Cardiac septum (tissue), 1 donor: ENCODE measurements at regions not wholly inside any gene's neighbourhood (a gene's known extent, or its start where the extent isn't known, plus 50 kb on each side); places are given as distances from the start of the nearest gene placed in this dataset.
"Not testable (repeated sequence)": the region's sequence is repeated elsewhere in the genome, so short reads cannot be mapped to it uniquely, and the experiment has no call there.

Experiments
- DNase-seq: peaks from one replicate; pipeline ENCODE4 v3.0.0-alpha.2; 2020; ENCODE audit warnings: low spot score
- intact Hi-C: fragments of 100-400 bp; cut with DNase I; formaldehyde crosslinking; loops from one replicate; pipeline ENCODE4 v1.14.0; 2022
- donor health status: DM: no; HTN: no; CAD: no.

DNA sequence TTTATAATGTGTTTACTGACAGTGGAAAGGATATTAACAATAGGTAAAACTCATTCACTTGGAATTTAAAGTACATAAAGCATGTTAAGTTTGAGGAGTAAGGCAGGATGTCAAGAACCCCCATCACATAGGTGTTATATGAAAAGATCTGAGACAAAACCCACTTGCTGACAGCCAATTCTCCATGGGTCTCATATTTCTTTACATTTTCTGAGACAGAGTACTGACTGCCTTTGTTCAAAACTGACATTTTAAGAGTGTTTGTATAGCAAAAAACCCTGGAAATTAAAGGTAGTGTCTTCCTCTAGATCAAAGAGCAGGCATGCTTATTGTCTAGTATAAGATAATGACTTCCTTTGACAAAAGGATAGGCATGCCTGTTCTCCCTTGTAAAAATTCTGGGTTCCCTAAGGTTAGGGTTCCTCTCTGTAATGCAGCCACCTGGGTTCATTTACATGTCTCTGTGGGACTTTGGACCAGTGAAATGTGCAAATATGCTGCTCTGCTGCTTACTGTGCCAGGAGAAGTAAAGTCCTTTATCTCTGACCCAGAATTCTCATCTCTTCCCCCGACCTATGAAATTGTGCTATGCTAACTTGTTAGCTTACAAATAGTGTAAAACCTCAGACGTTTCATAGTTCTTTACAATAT, 123.6 kb downstream of the PCDH18 start:
- intact Hi-C loops: no loop called here
- DNase-seq: no peak

DNA sequence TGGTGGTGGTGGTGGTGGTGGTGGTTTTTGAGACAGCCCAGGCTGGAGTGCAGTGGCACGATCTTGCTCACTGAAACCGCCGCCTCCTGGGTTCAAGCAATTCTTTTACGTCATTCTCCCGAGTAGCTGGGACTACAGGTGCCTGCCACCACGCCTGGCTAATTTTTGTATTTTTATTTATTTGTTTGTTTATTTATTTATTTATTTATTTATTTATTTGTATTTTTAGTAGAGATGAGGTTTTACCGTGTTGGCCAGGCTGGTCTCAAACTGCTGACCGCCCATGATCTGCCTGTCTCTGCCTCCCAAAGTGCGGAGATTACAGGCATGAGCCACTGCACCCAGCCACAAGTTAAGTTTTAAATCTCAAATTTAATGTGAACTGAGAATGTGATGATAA, 126.5 kb downstream of the PCDH18 start:
- intact Hi-C loops: not testable (repeated sequence)

DNA sequence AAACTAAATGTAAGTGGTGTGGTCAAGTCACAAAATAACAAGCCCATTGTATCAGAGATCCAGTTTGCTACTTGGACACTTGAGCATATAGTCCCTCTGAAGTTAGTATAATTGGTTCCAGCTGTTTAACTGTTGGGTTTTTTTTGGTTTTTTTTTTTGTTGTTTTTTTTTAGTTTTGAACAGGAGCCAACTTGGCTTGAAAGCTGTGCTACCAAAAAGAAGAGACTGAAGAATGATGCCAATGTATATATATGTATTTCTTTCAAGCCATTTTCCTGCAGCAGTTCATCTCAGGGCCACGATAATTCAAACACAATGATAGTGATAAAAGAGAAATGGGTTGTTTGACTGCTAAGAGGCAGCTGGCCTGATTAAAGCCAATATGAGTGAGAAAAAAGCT, 138.3 kb downstream of the PCDH18 start:
- intact Hi-C loops: loop anchor here (5.0 kb wide), 1 partner anchor 308 kb away; no protein-coding TSS in a partner anchor
- no peak for DNase-seq

More for the DNA sequence above, 126.5 kb downstream of the PCDH18 start:
- not testable (repeated sequence) for DNase-seq

DNA sequence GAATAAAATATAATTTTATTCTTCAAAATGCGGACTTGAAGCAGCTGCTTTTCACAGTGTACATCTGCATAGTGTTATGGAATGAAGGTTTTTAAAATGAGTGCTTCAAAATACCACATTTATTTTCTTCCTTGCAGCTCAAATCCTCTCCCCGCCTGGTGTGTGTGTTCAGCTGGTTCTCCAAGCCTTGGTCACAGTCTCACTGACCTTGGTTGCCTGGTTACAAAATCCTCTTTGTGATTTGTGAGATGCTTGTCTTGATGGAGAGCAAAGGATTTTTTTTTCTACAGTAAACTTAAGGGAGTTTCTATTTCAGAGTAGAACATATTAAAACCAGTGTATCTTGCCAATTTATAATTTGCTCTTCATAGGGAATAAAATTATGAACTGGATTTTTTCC, 139.2 kb downstream of the PCDH18 start:
- intact Hi-C loops: loop anchor here (5.0 kb wide), 1 partner anchor 309 kb away; no protein-coding TSS in a partner anchor

DNA sequence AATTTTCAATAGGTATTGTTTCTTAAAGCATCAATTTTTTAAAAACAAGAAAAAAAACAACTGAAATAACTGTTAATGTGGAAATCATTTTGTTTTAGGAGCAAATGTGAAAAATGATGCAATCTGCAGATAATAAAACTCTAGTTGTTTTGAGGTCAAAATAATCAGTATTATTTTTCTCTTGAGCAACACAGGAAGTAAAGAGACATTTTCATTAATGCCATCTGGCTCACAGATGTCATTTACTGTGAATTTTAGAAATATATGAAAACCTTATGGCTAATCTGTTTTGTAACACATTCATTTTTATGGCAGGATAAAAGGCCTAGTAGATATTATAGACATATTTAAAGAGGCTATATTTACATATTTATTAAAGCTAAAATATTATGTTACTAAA, 141.6 kb downstream of the PCDH18 start:
- DNase-seq: no peak
- intact Hi-C loops: loop anchor here (5.0 kb wide), 1 partner anchor 312 kb away; no protein-coding TSS in a partner anchor

More for the DNA sequence above, 139.2 kb downstream of the PCDH18 start:
- DNase-seq: no peak

DNA sequence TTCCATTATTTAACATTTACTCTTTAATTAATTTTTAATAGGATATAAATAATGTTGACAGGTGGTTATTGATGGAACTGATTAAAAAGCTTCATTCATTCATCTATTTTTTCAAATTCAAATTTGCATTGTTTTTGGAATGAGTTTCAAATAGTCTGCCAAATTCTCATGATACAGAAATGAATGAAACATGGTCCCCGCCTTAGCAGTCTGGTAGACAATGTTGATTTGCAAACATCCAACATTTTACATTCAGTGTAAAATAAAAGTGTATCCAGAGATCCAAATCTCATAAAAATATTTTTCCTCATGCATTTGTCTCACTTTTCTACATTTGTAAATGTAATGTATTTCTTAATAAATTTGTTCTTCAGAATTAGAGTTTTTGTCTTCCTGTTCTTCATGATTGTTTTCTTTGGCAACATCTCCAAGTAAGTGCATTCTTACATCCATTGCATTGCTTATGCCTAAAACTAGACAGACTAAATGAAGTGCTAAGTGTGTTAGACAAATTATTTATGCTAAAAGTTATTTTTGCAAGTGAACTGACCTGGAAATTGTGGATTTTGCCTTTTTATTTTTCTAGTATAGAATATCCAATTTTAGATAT, 142.3 kb downstream of the PCDH18 start:
- intact Hi-C loops: loop anchor here (5.0 kb wide), 1 partner anchor 312 kb away; no protein-coding TSS in a partner anchor
- DNase-seq: no peak

DNA sequence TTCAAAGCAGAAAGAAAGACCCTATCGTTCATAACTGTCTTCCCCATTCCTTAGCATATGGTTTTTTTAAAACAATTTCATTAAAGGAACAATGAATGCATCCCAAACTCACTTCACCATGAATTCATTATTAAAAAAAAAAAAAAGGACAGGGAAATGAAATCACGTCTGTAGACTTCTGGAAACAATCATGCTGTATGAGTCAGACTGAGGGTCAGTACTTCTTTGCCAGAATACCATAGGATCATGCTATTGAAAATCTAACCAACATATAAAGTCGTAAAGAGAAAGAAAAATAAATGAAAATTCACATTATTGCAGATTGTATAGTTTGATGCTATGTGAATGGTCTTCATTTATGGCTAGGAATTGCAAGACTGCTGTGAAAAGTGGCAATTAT, 144.4 kb downstream of the PCDH18 start:
- no peak for DNase-seq
- intact Hi-C loops: no loop called here

DNA sequence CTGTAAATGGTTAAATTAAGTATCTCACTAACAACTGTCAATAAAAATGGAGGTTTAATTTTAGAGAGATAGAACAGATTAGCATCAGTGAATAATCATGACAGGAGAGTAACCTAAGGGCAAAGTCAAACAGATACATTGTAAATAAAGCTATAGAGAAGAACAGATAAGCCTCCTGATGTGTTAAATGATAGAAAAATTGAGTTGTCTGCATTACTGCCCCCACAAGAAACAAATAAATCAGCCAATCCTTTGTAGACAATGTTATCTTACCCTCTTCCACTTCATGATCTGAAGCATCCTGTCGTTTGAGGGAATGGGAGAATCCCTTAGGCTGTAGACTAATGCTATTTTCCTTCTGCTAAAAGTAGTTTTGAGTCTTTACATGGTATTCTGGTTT, 147.8 kb downstream of the PCDH18 start:
- intact Hi-C loops: no loop called here
- DNase-seq: no peak

DNA sequence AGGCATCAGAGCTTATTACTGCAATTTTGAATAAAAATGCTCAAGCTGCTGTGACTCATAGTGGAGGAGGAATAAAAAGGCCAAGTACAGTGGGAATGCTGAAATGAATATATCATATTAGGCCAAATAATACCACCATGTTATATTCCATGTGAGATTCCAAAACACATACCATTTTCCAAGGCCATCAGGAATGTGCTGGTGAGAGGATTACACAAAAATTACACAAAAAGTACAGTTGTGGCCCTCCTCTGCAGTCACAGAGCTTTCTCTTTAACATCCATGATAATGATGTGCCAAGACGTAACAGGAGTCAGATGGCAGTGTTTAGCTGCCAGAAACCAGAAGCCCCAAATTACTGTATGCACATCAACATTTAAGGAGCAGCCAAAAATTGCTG, 153.5 kb downstream of the PCDH18 start:
- intact Hi-C loops: loop anchor here (10.0 kb wide), 1 partner anchor 156 kb away; the partner anchor contains the start of gene PCDH18
- no peak for DNase-seq

DNA sequence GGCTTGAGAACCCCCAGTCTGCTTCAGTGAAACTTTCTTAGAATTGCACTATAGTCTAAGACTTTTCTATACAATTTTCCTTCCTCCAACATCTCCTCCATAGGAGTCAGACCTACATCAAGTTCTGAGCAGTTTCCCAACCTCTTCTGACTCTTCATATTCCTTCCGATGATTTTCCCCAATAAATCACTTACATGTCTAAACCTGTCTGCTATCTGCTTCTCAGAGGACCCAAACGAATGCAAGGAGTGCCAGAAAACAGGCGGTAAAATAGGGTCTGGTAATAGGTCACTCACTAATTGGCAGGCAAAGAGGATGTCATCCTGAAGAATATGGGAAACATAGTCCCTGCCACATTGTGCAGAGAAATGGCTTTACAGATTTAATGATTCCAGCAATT, 153.9 kb downstream of the PCDH18 start:
- no peak for DNase-seq
- intact Hi-C loops: loop anchor here (10.0 kb wide), 1 partner anchor 156 kb away; the partner anchor contains the start of gene PCDH18

DNA sequence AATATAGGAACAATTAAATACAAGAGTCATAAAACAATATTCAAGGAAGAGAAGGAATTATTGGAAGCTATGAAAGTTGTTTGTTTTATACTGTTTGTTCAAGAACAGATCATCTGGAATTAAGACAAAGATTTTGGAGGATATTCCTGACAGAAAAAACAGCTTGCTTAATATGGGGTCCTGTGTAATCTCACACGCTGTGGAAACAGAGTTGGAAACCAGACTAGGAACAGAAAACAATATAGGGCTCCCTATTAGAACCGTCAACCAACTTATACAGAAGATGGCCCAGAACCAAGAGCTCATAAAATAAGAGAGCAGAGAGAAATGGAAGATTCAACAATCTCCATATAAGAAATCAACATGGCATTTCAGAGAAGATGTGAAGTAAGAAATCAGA, 156.0 kb downstream of the PCDH18 start:
- intact Hi-C loops: loop anchor here (10.0 kb wide), 1 partner anchor 158 kb away; the partner anchor contains the start of gene PCDH18
- DNase-seq: no peak

DNA sequence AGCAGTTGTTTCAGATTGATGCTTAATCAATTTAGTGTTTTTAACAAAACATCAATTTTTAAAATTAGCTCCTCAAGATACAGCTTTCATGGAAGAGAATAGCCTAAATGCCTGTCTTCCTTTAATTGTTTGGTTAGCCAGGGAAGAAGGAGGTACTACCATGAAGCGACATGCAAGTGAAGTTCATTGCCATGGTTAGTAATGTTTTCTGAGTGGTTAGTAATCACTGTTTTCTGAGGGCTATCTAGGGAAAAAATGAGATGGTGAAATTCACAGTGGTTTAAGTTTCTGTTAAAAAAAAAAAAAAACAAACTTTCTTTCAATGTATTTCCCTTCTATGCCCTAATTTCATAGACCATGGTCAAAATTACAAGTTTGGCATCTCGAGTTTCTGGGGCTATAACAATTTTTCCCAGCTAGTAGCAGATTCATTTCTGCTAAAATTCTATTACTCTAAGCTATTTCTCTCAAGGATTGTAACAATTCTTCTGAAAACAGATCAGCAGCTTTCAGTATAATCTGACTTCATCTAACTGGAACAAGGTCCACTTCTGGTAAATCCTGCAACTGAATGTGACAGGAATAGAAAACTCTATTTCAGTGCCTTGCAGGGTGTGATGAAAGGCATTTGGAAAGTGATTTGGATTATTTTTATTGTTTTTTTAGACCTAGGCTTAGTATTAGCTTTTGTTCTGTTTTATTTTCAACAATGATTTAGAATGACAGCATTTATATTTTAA, 157.0 kb downstream of the PCDH18 start:
- no peak for DNase-seq
- intact Hi-C loops: loop anchor here (10.0 kb wide), 1 partner anchor 160 kb away; the partner anchor contains the start of gene PCDH18

DNA sequence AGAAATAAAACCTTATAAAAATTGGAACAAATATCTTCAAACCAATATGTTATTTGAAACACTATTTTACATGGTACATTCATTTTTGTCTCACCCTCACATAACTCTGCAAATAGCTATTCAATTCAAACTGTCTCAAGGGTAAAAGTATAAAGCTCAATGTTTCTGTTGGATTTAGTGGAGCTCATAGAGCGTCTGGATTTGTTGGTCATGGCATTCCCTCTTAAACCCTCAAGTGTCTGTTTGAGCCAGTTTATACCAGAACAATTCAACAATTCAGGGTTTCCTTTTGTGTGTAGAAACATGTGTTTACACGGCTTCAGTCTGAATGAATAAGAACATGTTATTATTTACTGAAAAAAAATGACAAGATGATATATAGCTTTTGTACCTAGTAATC, 161.6 kb downstream of the PCDH18 start:
- intact Hi-C loops: loop anchor here (10.0 kb wide), 1 partner anchor 164 kb away; the partner anchor contains the start of gene PCDH18
- DNase-seq: no peak

DNA sequence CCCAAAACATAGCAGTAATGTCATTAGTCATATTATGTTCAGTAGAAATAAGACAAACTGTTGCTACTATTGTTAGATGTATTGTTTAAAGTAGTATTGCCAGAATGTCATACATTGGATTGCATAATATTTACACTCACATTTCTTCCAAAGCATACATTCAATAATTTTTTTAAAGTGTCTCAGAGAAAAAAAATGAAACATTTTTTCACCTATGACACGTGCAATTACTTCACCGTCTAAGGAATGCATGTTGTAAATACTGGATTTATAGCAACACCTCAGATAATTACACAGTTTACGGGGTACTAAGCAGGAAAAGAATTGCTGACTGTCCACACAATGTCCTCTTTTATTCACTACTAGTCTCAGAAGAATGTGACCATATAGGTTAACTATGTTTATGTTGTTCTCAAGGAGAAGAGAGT, 162.1 kb downstream of the PCDH18 start:
- intact Hi-C loops: loop anchor here (10.0 kb wide), 1 partner anchor 165 kb away; the partner anchor contains the start of gene PCDH18
- no peak for DNase-seq

DNA sequence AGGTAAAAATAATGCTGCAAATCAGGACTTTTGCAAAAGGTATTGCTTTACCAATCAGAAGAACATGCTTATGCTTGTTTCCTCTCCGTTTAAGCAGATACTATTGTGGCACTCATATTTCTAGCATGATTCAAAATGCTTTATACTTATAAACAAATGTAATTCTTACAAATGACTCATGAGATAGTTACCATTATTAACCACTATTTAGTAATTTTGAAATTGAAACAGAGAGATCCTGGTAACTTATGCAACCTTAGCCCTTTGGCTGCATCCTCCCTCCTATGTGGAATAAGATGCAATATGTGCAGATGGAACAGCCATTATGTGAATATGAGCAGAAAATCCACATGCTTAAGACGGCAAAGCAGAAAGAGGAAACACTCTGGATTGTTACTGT, 164.7 kb downstream of the PCDH18 start:
- intact Hi-C loops: no loop called here
- DNase-seq: no peak

DNA sequence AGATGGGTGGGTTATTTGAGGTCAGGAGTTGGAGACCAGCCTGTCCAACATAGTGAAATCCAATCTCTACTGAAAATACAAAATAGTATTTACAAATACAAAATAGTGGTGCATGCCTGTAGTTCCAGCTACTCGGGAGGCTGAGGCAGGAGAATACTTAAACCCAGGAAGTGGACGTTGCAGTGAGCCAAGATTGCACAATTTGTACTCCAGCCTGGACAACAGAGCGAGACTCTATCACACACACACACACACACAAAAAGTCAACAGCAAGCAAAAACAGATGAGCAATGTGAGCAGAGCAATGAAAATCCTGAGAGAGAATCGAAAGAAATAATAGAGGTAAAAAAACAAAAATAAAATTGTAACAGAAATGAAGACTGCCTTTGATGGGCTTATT, 168.8 kb downstream of the PCDH18 start:
- DNase-seq: no peak
- intact Hi-C loops: no loop called here

DNA sequence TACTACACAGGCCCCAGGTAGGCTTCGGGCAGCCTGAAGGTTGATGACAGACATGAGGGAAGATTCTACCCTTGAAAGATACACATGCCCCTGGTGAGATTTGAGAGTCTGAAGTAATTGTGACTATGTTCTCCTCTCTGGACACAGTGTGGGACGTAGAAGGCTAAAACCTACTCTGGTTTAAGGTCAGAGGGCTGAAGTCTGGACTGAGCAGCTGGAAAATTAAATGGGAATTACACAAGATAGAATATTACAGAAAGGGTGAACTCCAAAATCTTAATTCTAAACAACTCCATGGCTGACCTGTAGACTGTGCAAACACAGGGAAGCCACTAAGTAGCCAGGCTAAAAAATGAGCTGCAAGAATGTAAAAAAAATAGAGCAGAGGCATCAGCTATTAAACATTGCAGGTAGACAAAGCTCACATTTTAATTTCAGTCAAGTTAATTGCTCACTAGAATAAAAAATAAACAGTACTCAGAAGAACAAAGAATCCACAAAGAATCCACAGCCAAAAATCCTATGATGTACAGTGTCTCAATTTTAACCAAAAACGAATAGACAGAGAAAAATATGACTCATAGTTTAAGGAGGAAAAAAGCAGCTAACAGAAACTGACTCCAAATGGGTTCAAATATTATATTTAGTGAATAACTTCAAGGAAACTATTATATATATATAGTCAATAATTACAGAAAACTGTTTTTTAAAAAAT, 170.4 kb downstream of the PCDH18 start:
- intact Hi-C loops: no loop called here
- DNase-seq: no peak

DNA sequence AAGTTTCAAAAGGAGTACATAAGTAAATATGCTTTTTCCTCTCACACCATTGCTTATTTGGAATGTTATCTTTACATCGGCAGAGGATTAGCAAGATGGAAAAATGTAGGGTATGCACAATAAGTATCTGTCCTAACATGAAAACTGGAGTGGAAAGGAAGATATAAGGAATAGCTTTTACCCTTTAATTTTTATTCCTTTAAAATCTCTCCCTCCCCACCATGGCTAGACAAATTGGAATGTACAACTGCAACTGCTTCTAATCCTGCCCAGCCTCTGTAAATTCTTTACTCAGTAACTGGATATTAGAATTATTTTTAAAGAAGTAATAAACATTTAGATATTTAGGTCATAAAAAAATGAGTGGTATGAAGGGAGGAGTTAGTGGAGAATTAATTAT, 171.5 kb downstream of the PCDH18 start:
- no peak for DNase-seq
- intact Hi-C loops: no loop called here

DNA sequence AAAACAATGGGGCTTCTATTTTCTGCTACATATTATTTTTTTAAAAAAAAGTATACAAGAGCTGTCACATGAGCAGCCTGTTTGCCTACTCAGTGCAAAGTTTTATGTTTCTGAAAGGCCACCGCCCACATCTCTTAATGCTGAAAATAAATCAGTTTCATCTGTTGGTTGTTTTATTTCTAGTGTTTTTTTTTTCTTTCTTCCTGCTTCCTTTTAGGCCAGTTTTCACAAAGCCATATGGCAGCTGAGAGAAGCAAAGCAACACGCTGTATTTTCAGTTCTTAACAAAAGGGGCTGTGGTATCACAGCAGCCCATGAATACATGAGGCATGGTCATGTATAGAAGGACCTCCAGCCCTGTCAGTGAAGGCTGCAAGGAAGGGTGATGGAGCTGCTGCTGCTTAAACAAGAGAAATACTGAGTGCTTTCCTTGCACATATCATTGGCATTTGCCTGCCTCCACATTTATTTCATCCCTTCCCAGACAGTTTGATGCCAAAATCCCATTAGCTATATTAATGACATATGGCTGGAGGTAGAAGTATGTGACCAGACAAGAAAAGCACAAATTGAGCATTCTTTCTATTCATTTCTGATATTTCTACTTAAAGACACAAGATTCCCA, 172.5 kb downstream of the PCDH18 start:
- DNase-seq: no peak
- intact Hi-C loops: no loop called here
